ENCODE measurements at regions not wholly inside any gene's neighbourhood (a gene's known extent, or its start where the extent isn't known, plus 50 kb on each side); places are given as distances from the start of the nearest gene placed in this dataset.

- no peak for DNase-seq (ENCODE audit: low read depth)
- no peak overlapping the region for H3K4me3 ChIP-seq (ENCODE audit: low read depth, low read length)
- TF ChIP-seq CTCF (conservative IDR thresholded peaks at IDR 0.05; ENCODE audit: low read depth, low read length), result no peak
These were observed 473.8 kb upstream of the PKN2 start for GRCh38 chr1:88210103-88210787.

GRCh38 chr1:88216441-88216840 lies 467.6 kb upstream of the PKN2 start:
- DNase-seq (ENCODE audit: low read depth), result no peak
- H3K4me3 ChIP-seq (ENCODE audit: low read depth, low read length), result no peak overlapping the region
- TF ChIP-seq CTCF (conservative IDR thresholded peaks at IDR 0.05; ENCODE audit: low read depth, low read length), result no peak

GRCh38 chr1:88217386-88217785 lies 466.7 kb upstream of the PKN2 start:
- no peak for DNase-seq (ENCODE audit: low read depth)
- TF ChIP-seq CTCF (conservative IDR thresholded peaks at IDR 0.05; ENCODE audit: low read depth, low read length), result no peak
- no peak overlapping the region for H3K4me3 ChIP-seq (ENCODE audit: low read depth, low read length)

GRCh38 chr1:88219521-88219920 lies 464.6 kb upstream of the PKN2 start:
- TF ChIP-seq CTCF (conservative IDR thresholded peaks at IDR 0.05; ENCODE audit: low read depth, low read length), result no peak
- H3K4me3 ChIP-seq (ENCODE audit: low read depth, low read length), result no peak overlapping the region
- no peak for DNase-seq (ENCODE audit: low read depth)

GRCh38 chr1:88221411-88221810 lies 462.7 kb upstream of the PKN2 start:
- no peak for TF ChIP-seq CTCF (conservative IDR thresholded peaks at IDR 0.05; ENCODE audit: low read depth, low read length)

GRCh38 chr1:88224906-88225305 lies 459.2 kb upstream of the PKN2 start:
- TF ChIP-seq CTCF (conservative IDR thresholded peaks at IDR 0.05; ENCODE audit: low read depth, low read length), result no peak
- no peak overlapping the region for H3K4me3 ChIP-seq (ENCODE audit: low read depth, low read length)

More at GRCh38 chr1:88221411-88221810, 462.7 kb upstream of the PKN2 start:
- DNase-seq (ENCODE audit: low read depth), result no peak
- H3K4me3 ChIP-seq (ENCODE audit: low read depth, low read length), result no peak overlapping the region

GRCh38 chr1:88228114-88228513 lies 456.0 kb upstream of the PKN2 start:
- no peak overlapping the region for H3K4me3 ChIP-seq (ENCODE audit: low read depth, low read length)
- TF ChIP-seq CTCF (conservative IDR thresholded peaks at IDR 0.05; ENCODE audit: low read depth, low read length), result peak; percentile 38
- DNase-seq (ENCODE audit: low read depth), result no peak

More at GRCh38 chr1:88224906-88225305, 459.2 kb upstream of the PKN2 start:
- no peak for DNase-seq (ENCODE audit: low read depth)
